IMR-90 (cell line): ENCODE measurements at regions not wholly inside any gene's neighbourhood (a gene's known extent, or its start where the extent isn't known, plus 50 kb on each side); places are given as distances from the start of the nearest gene placed in this dataset.

Experiments used
- ATAC-seq: fragments of 200-7000 bp; cut with Tn5 transposase; 2 replicates; pipeline ENCODE4 v1.9.1; 2020; ENCODE audit warnings: low read depth, mild to moderate bottlenecking, moderate library complexity
- BruUV-seq: library from RNA; stranded (reverse); fragments of 400-500 nt; replicated peaks from 2 replicates; lab custom pipeline; 2021; lab: Mats Ljungman, UMichigan
- CTCF ChIA-PET: fragments of 300-600 bp; formaldehyde crosslinking; extraction: SDS; loops from one replicate; lab custom pipeline; 2021; ENCODE audit warnings: antibody characterized with exemption; lab: Yijun Ruan, JAX
- POLR2A ChIA-PET: fragments of 300-600 bp; sonication (Branson Sonifier 250); formaldehyde crosslinking; loops from one replicate; lab custom pipeline; 2022; ENCODE audit warnings: antibody characterized with exemption; ENCODE audit not compliant: unreplicated experiment; lab: Charles Lee
- DNase-seq: peaks from one replicate; pipeline ENCODE4 v3.0.0; 2013
- H2AFZ ChIP-seq: replicated peaks from 2 replicates; pipeline ENCODE3; 2013; ENCODE audit warnings: low read length, mild to moderate bottlenecking; ENCODE audit not compliant: poor library complexity
- H2AK5ac ChIP-seq: 2 replicates; pipeline ENCODE4 v1.6.1; 2013; ENCODE audit warnings: low read depth, low read length, inconsistent platforms
- H2AK9ac ChIP-seq: replicated peaks from 2 replicates; pipeline ENCODE3; 2013; ENCODE audit warnings: mild to moderate bottlenecking, low read depth, low read length, moderate library complexity; ENCODE audit not compliant: poor library complexity
- H2BK120ac ChIP-seq: 2 replicates; pipeline ENCODE4 v1.6.1; 2013; ENCODE audit warnings: low read depth, low read length, inconsistent platforms
- H2BK15ac ChIP-seq: 3 replicates; pipeline ENCODE4 v1.6.1; 2013; ENCODE audit warnings: low read depth, low read length, inconsistent platforms
- H2BK20ac ChIP-seq: 2 replicates; pipeline ENCODE4 v1.6.1; 2013; ENCODE audit warnings: low read depth, mild to moderate bottlenecking, inconsistent platforms, low read length, moderate library complexity
- H2BK5ac ChIP-seq: 2 replicates; pipeline ENCODE4 v1.6.1; 2013; ENCODE audit warnings: mild to moderate bottlenecking, low read depth, low read length, inconsistent platforms; ENCODE audit not compliant: poor library complexity, severe bottlenecking
- H3K14ac ChIP-seq: replicated peaks from 2 replicates; pipeline ENCODE4 v1.6.1; 2013; ENCODE audit warnings: low read depth, low read length, inconsistent platforms
- H3K18ac ChIP-seq: 2 replicates; pipeline ENCODE4 v1.6.1; 2013; ENCODE audit warnings: low read depth, low read length, control low read depth
- H3K23ac ChIP-seq: 2 replicates; pipeline ENCODE4 v1.6.1; 2013; ENCODE audit warnings: low read depth, low read length, inconsistent platforms
- H3K27ac ChIP-seq: 2 replicates; pipeline ENCODE4 v1.5.1; 2013; ENCODE audit warnings: mild to moderate bottlenecking, control low read depth, low read length; ENCODE audit not compliant: insufficient read depth
- H3K27me3 ChIP-seq: 2 replicates; pipeline ENCODE4 v1.6.1; 2013; ENCODE audit warnings: low read length; ENCODE audit not compliant: control insufficient read depth, insufficient read depth
- H3K36me3 ChIP-seq: 2 replicates; pipeline ENCODE4 v1.6.1; 2013; ENCODE audit warnings: low read length, mixed read lengths; ENCODE audit not compliant: control insufficient read depth, insufficient read depth
- H3K4ac ChIP-seq: 2 replicates; pipeline ENCODE4 v1.6.1; 2013; ENCODE audit warnings: low read depth, low read length, inconsistent platforms
- H3K4me1 ChIP-seq: 2 replicates; pipeline ENCODE4 v1.6.1; 2013; ENCODE audit warnings: low read length, mixed read lengths; ENCODE audit not compliant: control insufficient read depth, insufficient read depth
- H3K4me2 ChIP-seq: 2 replicates; pipeline ENCODE4 v1.6.1; 2013; ENCODE audit warnings: low read depth, mild to moderate bottlenecking, control low read depth, low read length, moderate library complexity
- H3K4me3 ChIP-seq: 2 replicates; pipeline ENCODE4 v1.5.1; 2013; ENCODE audit warnings: low read depth, mild to moderate bottlenecking, control low read depth, low read length, moderate library complexity; ENCODE audit not compliant: insufficient read depth
- H3K56ac ChIP-seq: 2 replicates; pipeline ENCODE4 v1.6.1; 2013; ENCODE audit warnings: low read length, inconsistent platforms; ENCODE audit not compliant: insufficient read depth; ENCODE audit errors: extremely low read depth
- H3K79me1 ChIP-seq, 2 experiments: 2 replicates each; pipeline ENCODE4 v1.6.1; 2013; ENCODE audit warnings: low read length in 2 of 2, inconsistent platforms in 1 of 2, low read depth in 1 of 2
- H3K9ac ChIP-seq: 2 replicates; pipeline ENCODE4 v1.6.1; 2013; ENCODE audit warnings: low read depth, low read length, control low read depth
- H3K9me1 ChIP-seq: 2 replicates; pipeline ENCODE4 v1.6.1; 2013; ENCODE audit warnings: low read length, inconsistent platforms; ENCODE audit not compliant: insufficient read depth
- H3K9me3 ChIP-seq: 2 replicates; pipeline ENCODE4 v1.6.1; 2013; ENCODE audit warnings: low read length; ENCODE audit not compliant: control insufficient read depth, insufficient read depth
- H4K20me1 ChIP-seq: 2 replicates; pipeline ENCODE4 v1.6.1; 2013; ENCODE audit warnings: low read length, inconsistent platforms; ENCODE audit not compliant: insufficient read depth
- H4K5ac ChIP-seq: 2 replicates; pipeline ENCODE4 v1.6.1; 2013; ENCODE audit warnings: mild to moderate bottlenecking, low read depth, low read length, control low read depth
- H4K8ac ChIP-seq, 2 experiments: 2 replicates each; pipeline ENCODE4 v1.6.1; 2013; ENCODE audit warnings: low read depth in 2 of 2, low read length in 2 of 2, control low read depth in 1 of 2, inconsistent platforms in 1 of 2
- H4K91ac ChIP-seq: 2 replicates; pipeline ENCODE4 v1.6.1; 2013; ENCODE audit warnings: low read depth, low read length, inconsistent platforms; ENCODE audit not compliant: insufficient read depth
- CEBPB ChIP-seq: IDR thresholded peaks from 2 replicates; pipeline ENCODE4 v1.6.1; 2012; ENCODE audit warnings: low read depth, low read length, improper control_type of control experiment
- CTCF ChIP-seq: conservative IDR thresholded peaks from 2 replicates; pipeline ENCODE4 v1.5.1; 2012; ENCODE audit warnings: mild to moderate bottlenecking, low read depth, low read length, improper control_type of control experiment
- MAFK ChIP-seq: IDR thresholded peaks from 2 replicates; pipeline ENCODE4 v1.6.1; 2012; ENCODE audit warnings: low read depth, low read length, improper control_type of control experiment
- MAZ ChIP-seq: IDR thresholded peaks from 2 replicates; pipeline ENCODE4 v1.6.1; 2012; ENCODE audit warnings: low read depth, mild to moderate bottlenecking, low read length, improper control_type of control experiment, moderate library complexity, borderline replicate concordance
- NFE2L2 ChIP-seq: fragments of 150-350 bp; IDR thresholded peaks from 2 replicates; pipeline ENCODE4 v1.6.1; 2016; ENCODE audit warnings: low read depth, mild to moderate bottlenecking, low read length
- POLR2A ChIP-seq: IDR thresholded peaks from 2 replicates; pipeline ENCODE4 v1.6.1; 2012; ENCODE audit warnings: mild to moderate bottlenecking, low read depth, low read length
- USF2 ChIP-seq: fragments of 150-350 bp; IDR thresholded peaks from 2 replicates; pipeline ENCODE4 v1.6.1; 2017; ENCODE audit warnings: mild to moderate bottlenecking, antibody characterized with exemption, low read length, low read depth
- dilution Hi-C: fragments of 300-500 bp; cut with HindIII; formaldehyde crosslinking; loops from one replicate; pipeline ENCODE4 v1.14.3; 2018; ENCODE audit warnings: low sequenced_read_pairs; ENCODE audit not compliant: unreplicated experiment
- in situ Hi-C: fragments of 300-500 bp; cut with MboI; formaldehyde crosslinking; loops from 3 replicates; pipeline ENCODE4 v1.14.3; 2019; ENCODE audit warnings: low sequenced_read_pairs, inconsistent platforms, mixed read lengths
- intact Hi-C: fragments of 100-400 bp; cut with micrococcal nuclease; formaldehyde crosslinking; loops from 2 replicates; pipeline ENCODE4 v1.10.0; 2022

- Histone ChIP-seq H3K27me3 (no peaks in the 10 kb centered on the region), H3K9ac (no peak overlapping the region), H3K9me1 (no peaks in the 10 kb centered on the region), H3K27ac (no peak overlapping the region), H3K4ac (no peak overlapping the region), H2BK120ac (no peak overlapping the region), H2BK5ac (no peak overlapping the region), H3K9me3 (no peaks in the 10 kb centered on the region), H2BK20ac (no peak overlapping the region), H3K56ac (no peak overlapping the region), H3K4me1 (no peaks in the 10 kb centered on the region), H3K23ac (no peak overlapping the region), H4K5ac (no peak overlapping the region), H3K18ac (no peak overlapping the region), H3K79me1 (no peaks in the 10 kb centered on the region), H3K4me3 (no peak overlapping the region), H3K4me2 (no peak overlapping the region), H3K14ac (no peak overlapping the region), H3K36me3 (no peaks in the 10 kb centered on the region), H4K8ac (no peak overlapping the region), H2AK5ac (no peak overlapping the region), H4K20me1 (no peaks in the 10 kb centered on the region), H2BK15ac (no peak overlapping the region), H2AK9ac (no peak overlapping the region), H2AFZ (no peak overlapping the region), H4K91ac (no peak overlapping the region)
- dilution Hi-C loops (no loop called here), in situ Hi-C loops (no loop called here), intact Hi-C loops (loop anchor here (10.0 kb wide), 1 partner anchor 832 kb away; no protein-coding TSS in a partner anchor)
- ChIA-PET POLR2A (no interaction called here), CTCF (no interaction called here)
- no peak for TF ChIP-seq MAZ
- no peak for TF ChIP-seq USF2
- TF ChIP-seq CTCF = no peak
- TF ChIP-seq NFE2L2 = no peak
- TF ChIP-seq MAFK = no peak
- TF ChIP-seq POLR2A = no peak
- no peak for TF ChIP-seq CEBPB
- BruUV-seq = no TSS peak
- ATAC-seq (no peak), DNase-seq (no peak)
Measured at GRCh38 chr10:89952751-89953150, 251.4 kb downstream of the KIF20B start.
